Progenitor cell of endocrine pancreas (in vitro differentiated cells): ENCODE measurements at regions not wholly inside any gene's neighbourhood (a gene's known extent, or its start where the extent isn't known, plus 50 kb on each side); places are given as distances from the start of the nearest gene placed in this dataset.

Experiments used
- DNase-seq: peaks from one replicate; pipeline ENCODE4 v3.0.0; 2021; ENCODE audit warnings: low spot score; ENCODE audit not compliant: unreplicated experiment
- H3K27ac Mint-ChIP-seq: 2 replicates; pipeline ENCODE4 v1.8.0; 2021; ENCODE audit warnings: mild to moderate bottlenecking, moderate library complexity, mixed read lengths
- H3K27me3 Mint-ChIP-seq: 2 replicates; pipeline ENCODE4 v1.8.0; 2021; ENCODE audit warnings: mixed read lengths
- H3K36me3 Mint-ChIP-seq: 2 replicates; pipeline ENCODE4 v1.8.0; 2022; ENCODE audit warnings: mixed read lengths; ENCODE audit not compliant: insufficient read depth
- H3K4me1 Mint-ChIP-seq: 2 replicates; pipeline ENCODE4 v1.8.0; 2021; ENCODE audit warnings: low read depth, mixed read lengths
- H3K4me3 Mint-ChIP-seq: 2 replicates; pipeline ENCODE4 v1.8.0; 2021; ENCODE audit warnings: low read depth, mild to moderate bottlenecking, moderate library complexity, mixed read lengths
- H3K9me3 Mint-ChIP-seq: 2 replicates; pipeline ENCODE4 v1.8.0; 2021; ENCODE audit warnings: low read depth, mixed read lengths
- CTCF ChIP-seq: fragments of 200-600 bp; sonication (generic); IDR thresholded peaks from one replicate; pipeline ENCODE4 v1.5.0; 2021; ENCODE audit warnings: antibody characterized with exemption, mild to moderate bottlenecking; ENCODE audit not compliant: unreplicated experiment

GRCh38 chr6:4324746-4325145 lies 189.4 kb upstream of the ECI2 start:
- peaks cover 18% of the 10 kb centered on the region for H3K4me1 Mint-ChIP-seq
- H3K9me3 Mint-ChIP-seq = no peaks in the 10 kb centered on the region

GRCh38 chr6:4323322-4323721 lies 187.9 kb upstream of the ECI2 start:
- Mint-ChIP-seq H3K4me3 (no peak overlapping the region), H3K27me3 (no peaks in the 10 kb centered on the region), H3K4me1 (peaks cover 18% of the 10 kb centered on the region), H3K9me3 (no peaks in the 10 kb centered on the region), H3K36me3 (no peaks in the 10 kb centered on the region), H3K27ac (no peak overlapping the region)
- no peak for DNase-seq
- no peak for TF ChIP-seq CTCF

More at GRCh38 chr6:4324746-4325145, 189.4 kb upstream of the ECI2 start:
- Mint-ChIP-seq H3K27ac (no peak overlapping the region), H3K36me3 (no peaks in the 10 kb centered on the region), H3K27me3 (no peaks in the 10 kb centered on the region), H3K4me3 (no peak overlapping the region)
- TF ChIP-seq CTCF = no peak
- no peak for DNase-seq

- Mint-ChIP-seq H3K27me3 (no peaks in the 10 kb centered on the region), H3K4me1 (peaks cover 20% of the 10 kb centered on the region), H3K36me3 (no peaks in the 10 kb centered on the region), H3K27ac (no peak overlapping the region), H3K9me3 (no peaks in the 10 kb centered on the region), H3K4me3 (no peak overlapping the region)
- TF ChIP-seq CTCF = no peak
- no peak for DNase-seq
Measured at GRCh38 chr6:4322846-4323309, 187.5 kb upstream of the ECI2 start.

- no peak for TF ChIP-seq CTCF
- H3K27me3 Mint-ChIP-seq = no peaks in the 10 kb centered on the region
- H3K27ac Mint-ChIP-seq = no peak overlapping the region
- H3K36me3 Mint-ChIP-seq = no peaks in the 10 kb centered on the region
- H3K4me1 Mint-ChIP-seq = peaks cover 22% of the 10 kb centered on the region
- no peaks in the 10 kb centered on the region for H3K9me3 Mint-ChIP-seq
- H3K4me3 Mint-ChIP-seq = no peak overlapping the region
- DNase-seq = no peak
Measured at GRCh38 chr6:4322134-4322845, 186.9 kb upstream of the ECI2 start.

GRCh38 chr6:4320860-4321259 lies 185.5 kb upstream of the ECI2 start:
- H3K4me3 Mint-ChIP-seq = no peak overlapping the region
- H3K27ac Mint-ChIP-seq = no peak overlapping the region
- no peak for DNase-seq
- no peaks in the 10 kb centered on the region for H3K9me3 Mint-ChIP-seq
- no peaks in the 10 kb centered on the region for H3K36me3 Mint-ChIP-seq
- H3K27me3 Mint-ChIP-seq = no peaks in the 10 kb centered on the region
- TF ChIP-seq CTCF = no peak
- H3K4me1 Mint-ChIP-seq = peaks cover 26% of the 10 kb centered on the region
